ENCODE measurements at regions not wholly inside any gene's neighbourhood (a gene's known extent, or its start where the extent isn't known, plus 50 kb on each side); places are given as distances from the start of the nearest gene placed in this dataset.

- no peak for DNase-seq (ENCODE audit: extremely low spot score)
- no peak for TF ChIP-seq CTCF (IDR thresholded peaks at IDR 0.05; ENCODE audit: control extremely low read depth, extremely low read depth, low read depth, missing control alignments)
- ChIA-PET CTCF (no interaction called here), POLR2A (no interaction called here)
Measured at GRCh38 chr1:88300752-88301263, 383.3 kb upstream of the PKN2 start.

GRCh38 chr1:88302843-88303486 is 381.1 kb upstream of the PKN2 start:
- CTCF ChIA-PET = interaction anchor here (1.1 to 1.3 kb wide), 2 partner anchors 9 to 122 kb away, joined by 4 read pairs; no protein-coding TSS in a partner anchor
- no peak for TF ChIP-seq CTCF (IDR thresholded peaks at IDR 0.05; ENCODE audit: control extremely low read depth, extremely low read depth, low read depth, missing control alignments)
- DNase-seq (ENCODE audit: extremely low spot score) = no peak
- POLR2A ChIA-PET = no interaction called here

- no peak for TF ChIP-seq CTCF (IDR thresholded peaks at IDR 0.05; ENCODE audit: control extremely low read depth, extremely low read depth, low read depth, missing control alignments)
- POLR2A ChIA-PET = no interaction called here
- CTCF ChIA-PET = interaction anchor here (0.9 to 1.4 kb wide), 2 partner anchors 15 to 25 kb away, joined by 3 read pairs; no protein-coding TSS in a partner anchor
- DNase-seq (ENCODE audit: extremely low spot score) = no peak
Measured at GRCh38 chr1:88311265-88311664, 372.8 kb upstream of the PKN2 start.

GRCh38 chr1:88311907-88312306 is 372.2 kb upstream of the PKN2 start:
- POLR2A ChIA-PET = no interaction called here
- CTCF ChIA-PET = interaction anchor here (0.9 to 1.4 kb wide), 2 partner anchors 16 to 24 kb away, joined by 3 read pairs; no protein-coding TSS in a partner anchor
- TF ChIP-seq CTCF (IDR thresholded peaks at IDR 0.05; ENCODE audit: control extremely low read depth, extremely low read depth, low read depth, missing control alignments) = no peak
- no peak for DNase-seq (ENCODE audit: extremely low spot score)

GRCh38 chr1:88317396-88317795 is 366.7 kb upstream of the PKN2 start:
- DNase-seq (ENCODE audit: extremely low spot score) = no peak
- no peak for TF ChIP-seq CTCF (IDR thresholded peaks at IDR 0.05; ENCODE audit: control extremely low read depth, extremely low read depth, low read depth, missing control alignments)
- POLR2A ChIA-PET = no interaction called here
- CTCF ChIA-PET = interaction anchor here (1.0 kb wide), 1 partner anchor 15 kb away, joined by 3 read pairs; no protein-coding TSS in a partner anchor

GRCh38 chr1:88318740-88319139 is 365.3 kb upstream of the PKN2 start:
- TF ChIP-seq CTCF (IDR thresholded peaks at IDR 0.05; ENCODE audit: control extremely low read depth, extremely low read depth, low read depth, missing control alignments) = no peak
- POLR2A ChIA-PET = no interaction called here
- DNase-seq (ENCODE audit: extremely low spot score) = no peak
- CTCF ChIA-PET = interaction anchor here (0.9 kb wide), 1 partner anchor 21 kb away, joined by 3 read pairs; no protein-coding TSS in a partner anchor

Data from GM10248 (cell line).